Breast epithelium (tissue), 4 donors: ENCODE measurements at regions not wholly inside any gene's neighbourhood (a gene's known extent, or its start where the extent isn't known, plus 50 kb on each side); places are given as distances from the start of the nearest gene placed in this dataset.
"Not testable (repeated sequence)": the region's sequence is repeated elsewhere in the genome, so short reads cannot be mapped to it uniquely, and the experiment has no call there.

Experiments used
- DNase-seq, 2 donors: peaks; one replicate each; pipeline ENCODE4 v3.0.0-alpha.2; 2019; ENCODE audit warnings: low spot score in 2 of 2
- H3K27ac ChIP-seq, 2 donors: fragments of 200-600 bp; sonication (generic) in 1 of 2; one replicate each; pipeline ENCODE4 v1.5.1; 2016 to 2019; ENCODE audit warnings: mild to moderate bottlenecking in 1 of 2
- H3K27me3 ChIP-seq, 2 donors: fragments of 200-600 bp; sonication (generic) in 1 of 2; one replicate each; pipeline versions ENCODE4 v1.5.1 to v1.6.0; 2017 to 2019; ENCODE audit warnings: control low read depth in 1 of 2, mild to moderate bottlenecking in 1 of 2
- H3K36me3 ChIP-seq: fragments of 200-600 bp; one replicate; pipeline ENCODE4 v1.5.1; 2019
- H3K4me1 ChIP-seq, 2 donors: fragments of 200-600 bp; sonication (generic); one replicate each; pipeline ENCODE4 v1.5.1; 2016 to 2019; ENCODE audit warnings: control low read depth in 1 of 2
- H3K4me3 ChIP-seq, 3 donors: fragments of 200-600 bp; sonication (generic); 1 replicate in 2 of 3; 2 replicates in 1 of 3; pipeline ENCODE4 v1.5.1; 2016 to 2019; ENCODE audit warnings: mild to moderate bottlenecking in 3 of 3, moderate library complexity in 2 of 3
- H3K9me3 ChIP-seq, 2 donors: fragments of 200-600 bp; sonication (generic) in 1 of 2; one replicate each; pipeline ENCODE4 v1.5.1; 2016 to 2019; ENCODE audit warnings: control low read depth in 1 of 2
- POLR2A ChIP-seq: fragments of 450-650 bp; IDR thresholded peaks from one replicate; pipeline ENCODE4 v1.6.1; 2016; ENCODE audit warnings: antibody characterized with exemption, mild to moderate bottlenecking, moderate library complexity
- POLR2AphosphoS5 ChIP-seq, 3 donors: sonication (generic); formaldehyde crosslinking; IDR thresholded peaks; one replicate each; pipeline ENCODE4 v1.6.1; 2017; ENCODE audit warnings: antibody characterized with exemption in 3 of 3
- intact Hi-C: fragments of 100-400 bp; cut with DNase I; formaldehyde crosslinking; loops from one replicate; pipeline ENCODE4 v1.15.1; 2023; ENCODE audit warnings: low total_unique reads
- TF ChIP-seq, protein P1 (sequence below), 3 donors: fragments of 450-650 bp; IDR thresholded peaks; one replicate each; pipeline ENCODE4 v1.5.1; 2016 to 2017; ENCODE audit warnings: antibody characterized with exemption in 3 of 3, mild to moderate bottlenecking in 3 of 3, moderate library complexity in 3 of 3

DNA sequence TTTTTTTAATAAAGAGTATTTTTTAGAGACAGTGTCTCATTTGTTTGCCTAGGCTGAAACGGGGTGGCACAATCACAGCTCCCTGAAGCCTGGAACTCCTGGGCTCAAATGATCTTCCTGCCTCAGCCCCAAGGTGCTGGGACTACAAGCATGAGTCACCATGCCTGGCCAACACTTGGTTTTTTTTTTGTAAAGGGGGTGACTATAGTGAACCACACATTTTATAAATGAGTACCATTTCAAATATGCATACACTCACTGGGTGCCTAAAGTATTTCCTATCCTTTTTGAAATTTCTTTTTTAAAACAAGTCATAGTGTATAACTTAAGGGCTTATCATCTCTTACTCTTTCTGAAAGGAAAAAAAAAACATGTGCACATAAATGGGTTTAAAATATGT, 325.2 kb upstream of the MEIS2 start:
- no peaks in the 10 kb centered on the region for H3K27me3 ChIP-seq
- TF ChIP-seq, protein P1, sequence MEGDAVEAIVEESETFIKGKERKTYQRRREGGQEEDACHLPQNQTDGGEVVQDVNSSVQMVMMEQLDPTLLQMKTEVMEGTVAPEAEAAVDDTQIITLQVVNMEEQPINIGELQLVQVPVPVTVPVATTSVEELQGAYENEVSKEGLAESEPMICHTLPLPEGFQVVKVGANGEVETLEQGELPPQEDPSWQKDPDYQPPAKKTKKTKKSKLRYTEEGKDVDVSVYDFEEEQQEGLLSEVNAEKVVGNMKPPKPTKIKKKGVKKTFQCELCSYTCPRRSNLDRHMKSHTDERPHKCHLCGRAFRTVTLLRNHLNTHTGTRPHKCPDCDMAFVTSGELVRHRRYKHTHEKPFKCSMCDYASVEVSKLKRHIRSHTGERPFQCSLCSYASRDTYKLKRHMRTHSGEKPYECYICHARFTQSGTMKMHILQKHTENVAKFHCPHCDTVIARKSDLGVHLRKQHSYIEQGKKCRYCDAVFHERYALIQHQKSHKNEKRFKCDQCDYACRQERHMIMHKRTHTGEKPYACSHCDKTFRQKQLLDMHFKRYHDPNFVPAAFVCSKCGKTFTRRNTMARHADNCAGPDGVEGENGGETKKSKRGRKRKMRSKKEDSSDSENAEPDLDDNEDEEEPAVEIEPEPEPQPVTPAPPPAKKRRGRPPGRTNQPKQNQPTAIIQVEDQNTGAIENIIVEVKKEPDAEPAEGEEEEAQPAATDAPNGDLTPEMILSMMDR (IDR thresholded peaks at IDR 0.05) = no peak
- no peak for TF ChIP-seq POLR2A
- no peak for TF ChIP-seq POLR2AphosphoS5 (IDR thresholded peaks at IDR 0.05)

DNA sequence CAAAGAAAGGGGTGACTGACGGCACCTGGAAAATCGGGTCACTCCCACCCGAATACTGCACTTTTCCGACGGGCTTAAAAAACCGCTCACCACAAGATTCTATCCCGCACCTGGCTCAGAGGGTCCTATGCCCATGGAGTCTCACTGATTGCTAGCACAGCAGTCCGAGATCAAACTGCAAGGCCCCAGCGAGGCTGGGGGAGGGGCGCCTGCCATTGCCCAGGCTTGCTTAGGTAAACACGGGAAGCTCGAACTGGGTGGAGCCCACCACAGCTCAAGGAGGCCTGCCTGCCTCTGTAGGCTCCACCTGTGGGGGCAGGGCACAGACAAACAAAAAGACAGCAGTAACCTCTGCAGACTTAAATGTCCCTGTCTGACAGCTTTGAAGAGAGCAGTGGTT, 327.0 kb upstream of the MEIS2 start:
- intact Hi-C loops = not testable (repeated sequence)

More for the DNA sequence above, 325.2 kb upstream of the MEIS2 start:
- Histone ChIP-seq H3K9me3 (no peaks in the 10 kb centered on the region), H3K36me3 (no peaks in the 10 kb centered on the region), H3K4me1 (no peaks in the 10 kb centered on the region), H3K4me3 (no peak overlapping the region), H3K27ac (no peak overlapping the region)
- no peak for DNase-seq
- intact Hi-C loops = no loop called here

DNA sequence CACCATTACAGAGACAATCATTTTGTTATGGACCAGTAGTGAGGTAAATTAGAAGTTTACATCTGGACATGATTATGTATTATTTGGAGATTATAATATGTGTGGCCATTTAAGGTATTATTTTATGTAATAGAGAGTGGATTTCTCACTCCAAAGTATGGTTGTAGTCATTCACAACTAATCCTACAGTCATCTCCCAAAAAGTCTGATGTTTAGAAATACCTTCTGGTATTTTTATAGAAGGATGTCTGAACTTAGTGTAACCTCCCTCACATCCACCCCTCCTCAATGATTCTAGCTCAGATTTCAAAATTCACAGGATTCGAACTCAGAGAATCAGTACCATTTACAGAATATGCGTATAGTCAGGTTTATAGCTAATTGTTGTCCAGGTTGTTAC, 346.6 kb upstream of the MEIS2 start:
- intact Hi-C loops = no loop called here
- H3K27me3 ChIP-seq = no peaks in the 10 kb centered on the region
- peaks cover 0 to 7% of the 10 kb centered on the region in 2 donors for H3K9me3 ChIP-seq
- TF ChIP-seq POLR2A = no peak
- H3K4me3 ChIP-seq = no peak overlapping the region
- no peaks in the 10 kb centered on the region for H3K4me1 ChIP-seq
- no peak overlapping the region for H3K27ac ChIP-seq
- no peak for DNase-seq
- H3K36me3 ChIP-seq = no peaks in the 10 kb centered on the region

More for the DNA sequence above, 327.0 kb upstream of the MEIS2 start:
- not testable (repeated sequence) for H3K36me3 ChIP-seq, H3K4me3 ChIP-seq, DNase-seq, H3K27me3 ChIP-seq, H3K4me1 ChIP-seq, H3K27ac ChIP-seq, H3K9me3 ChIP-seq

DNA sequence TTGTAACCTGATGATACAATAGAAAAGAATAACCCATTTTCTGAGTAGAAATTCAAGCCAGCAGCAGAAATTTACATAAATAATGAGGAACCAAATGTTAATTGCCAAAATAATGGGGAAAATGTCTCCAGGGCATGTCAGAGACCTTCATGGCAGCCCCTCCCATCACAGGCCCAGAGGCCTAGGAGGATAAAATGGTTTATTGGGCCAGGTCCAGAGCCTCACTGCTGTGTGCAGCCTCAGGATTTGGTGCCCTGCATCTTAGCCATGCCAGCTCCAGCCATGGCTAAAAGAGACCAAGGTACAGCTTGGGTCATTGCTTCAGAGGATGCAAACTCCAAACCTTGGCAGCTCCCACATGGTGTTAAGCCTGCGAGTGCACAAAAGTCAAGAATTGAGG, 352.1 kb upstream of the MEIS2 start:
- no peak for TF ChIP-seq POLR2AphosphoS5 (IDR thresholded peaks at IDR 0.05)
- TF ChIP-seq, protein P1 (IDR thresholded peaks at IDR 0.05) = no peak
- no peak for TF ChIP-seq POLR2A
- Histone ChIP-seq H3K9me3 (peaks cover 14 to 21% of the 10 kb centered on the region in 2 donors), H3K4me1 (no peaks in the 10 kb centered on the region), H3K4me3 (no peak overlapping the region), H3K27ac (no peak overlapping the region), H3K36me3 (no peaks in the 10 kb centered on the region), H3K27me3 (no peaks in the 10 kb centered on the region)
- intact Hi-C loops = no loop called here
- DNase-seq = no peak

DNA sequence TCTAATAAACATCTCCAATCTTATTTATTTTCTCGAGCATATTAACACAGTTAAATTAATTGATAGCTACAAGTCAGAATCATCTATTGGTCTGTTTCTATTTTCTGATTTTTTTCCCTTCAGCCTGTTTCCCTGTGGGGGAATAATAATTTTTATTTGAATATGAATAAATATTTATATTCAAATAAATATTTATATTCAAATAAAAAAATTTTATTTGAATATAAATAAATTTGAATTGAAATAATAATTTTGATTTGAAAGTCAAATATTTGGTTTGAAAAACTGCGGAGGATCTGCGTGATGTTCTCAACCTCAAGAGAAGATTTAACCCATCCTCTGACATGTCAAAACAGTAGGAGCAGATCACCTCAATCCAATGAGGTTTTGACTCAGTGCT, 380.1 kb upstream of the MEIS2 start:
- TF ChIP-seq, protein P1 (IDR thresholded peaks at IDR 0.05) = no peak
- TF ChIP-seq POLR2A (no peak), POLR2AphosphoS5 (IDR thresholded peaks at IDR 0.05) (no peak)
- no peaks in the 10 kb centered on the region for H3K36me3 ChIP-seq

DNA sequence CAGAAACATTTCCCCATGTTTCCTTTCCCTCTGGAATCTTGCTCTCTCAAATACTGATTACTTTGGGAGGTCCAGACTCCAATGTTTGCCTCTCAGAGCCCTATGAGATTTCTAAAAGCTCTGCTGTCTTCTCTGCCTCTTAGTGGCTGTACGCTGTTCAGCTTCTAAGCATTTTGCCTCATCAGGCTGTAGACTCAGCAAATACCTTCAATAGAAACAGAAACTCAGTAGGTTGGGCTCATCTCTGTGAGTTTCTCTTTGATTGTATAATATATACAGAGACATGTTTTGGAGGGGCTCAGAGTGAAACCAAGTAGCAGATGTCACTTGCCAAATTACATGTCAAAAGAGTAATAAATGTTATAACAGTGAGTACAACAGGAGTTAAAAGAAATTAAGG, 380.8 kb upstream of the MEIS2 start:
- no peaks in the 10 kb centered on the region for H3K27me3 ChIP-seq
- intact Hi-C loops = no loop called here
- TF ChIP-seq POLR2A (no peak), POLR2AphosphoS5 (IDR thresholded peaks at IDR 0.05) (no peak)
- TF ChIP-seq, protein P1 (IDR thresholded peaks at IDR 0.05) = no peak
- no peak overlapping the region for H3K4me3 ChIP-seq
- H3K9me3 ChIP-seq = no peaks in the 10 kb centered on the region
- no peak for DNase-seq
- H3K4me1 ChIP-seq = no peaks in the 10 kb centered on the region
- H3K27ac ChIP-seq = no peak overlapping the region
- H3K36me3 ChIP-seq = no peaks in the 10 kb centered on the region

More for the DNA sequence above, 380.1 kb upstream of the MEIS2 start:
- Histone ChIP-seq H3K9me3 (no peaks in the 10 kb centered on the region), H3K27ac (no peak overlapping the region), H3K4me3 (no peak overlapping the region), H3K27me3 (no peaks in the 10 kb centered on the region), H3K4me1 (no peaks in the 10 kb centered on the region)
- DNase-seq = no peak
- intact Hi-C loops = no loop called here
